ENCODE measurements at regions not wholly inside any gene's neighbourhood (a gene's known extent, or its start where the extent isn't known, plus 50 kb on each side); places are given as distances from the start of the nearest gene placed in this dataset.

- no peak overlapping the region for H2AK5ac ChIP-seq (ENCODE audit: low read length, severe bottlenecking)
- no peaks in the 10 kb centered on the region for H3K79me1 ChIP-seq (replicated peaks; ENCODE audit: low read length, poor library complexity, severe bottlenecking)
- no peaks in the 10 kb centered on the region for H3K27me3 ChIP-seq (ENCODE audit: control insufficient read depth in 1 of 2, insufficient read depth in 1 of 2, low read length in 2 of 2)
- H3K9me3 ChIP-seq (ENCODE audit: control insufficient read depth, low read length), result peaks cover 18% of the 10 kb centered on the region
- no peak overlapping the region for H2BK12ac ChIP-seq (ENCODE audit: low read length in 2 of 2)
- no peak overlapping the region for H3K23ac ChIP-seq (ENCODE audit: low read length in 2 of 2)
- no peak overlapping the region for H4K8ac ChIP-seq (ENCODE audit: low read length)
- no peak overlapping the region for H2AFZ ChIP-seq (ENCODE audit: low read depth, low read length)
- peak overlapping the region; percentile 64 for H3K27ac ChIP-seq (ENCODE audit: low read length, poor library complexity, severe bottlenecking)
- H3K4me1 ChIP-seq (ENCODE audit: control insufficient read depth, insufficient read depth, low read depth, low read length), result peaks cover 3% of the 10 kb centered on the region
- H3K9ac ChIP-seq (ENCODE audit: low read length), result no peak overlapping the region
- WGBS, result no CpG with 5 or more reads among the region's 3 CpGs
- H4K91ac ChIP-seq (ENCODE audit: low read length), result no peak overlapping the region
- H2BK15ac ChIP-seq (ENCODE audit: low read depth, poor library complexity, severe bottlenecking), result no peak overlapping the region
- H3K4ac ChIP-seq (ENCODE audit: low read depth in 1 of 2, low read length in 2 of 2), result no peak overlapping the region
- H2BK5ac ChIP-seq (ENCODE audit: low read depth, low read length, poor library complexity, severe bottlenecking), result no peak overlapping the region
- H2BK120ac ChIP-seq (ENCODE audit: low read depth, low read length), result no peak overlapping the region
- H3K14ac ChIP-seq (ENCODE audit: low read length in 2 of 2), result no peak overlapping the region
- H3K18ac ChIP-seq (ENCODE audit: low read depth in 1 of 2, low read length in 2 of 2), result no peak overlapping the region
- no peak overlapping the region for H3K4me3 ChIP-seq (ENCODE audit: insufficient read depth in 1 of 2, low read depth in 1 of 2, low read length in 2 of 2)
- peak; percentile 79 for DNase-seq
- no peak overlapping the region for H3K4me2 ChIP-seq (ENCODE audit: low read length, poor library complexity, severe bottlenecking)
- H3K36me3 ChIP-seq (ENCODE audit: control insufficient read depth in 1 of 2, insufficient read depth in 2 of 2, low read depth in 1 of 2, low read length in 2 of 2), result no peaks in the 10 kb centered on the region
Observed at GRCh38 chr4:19982556-19982955, 269.1 kb upstream of the SLIT2 start.

DNA sequence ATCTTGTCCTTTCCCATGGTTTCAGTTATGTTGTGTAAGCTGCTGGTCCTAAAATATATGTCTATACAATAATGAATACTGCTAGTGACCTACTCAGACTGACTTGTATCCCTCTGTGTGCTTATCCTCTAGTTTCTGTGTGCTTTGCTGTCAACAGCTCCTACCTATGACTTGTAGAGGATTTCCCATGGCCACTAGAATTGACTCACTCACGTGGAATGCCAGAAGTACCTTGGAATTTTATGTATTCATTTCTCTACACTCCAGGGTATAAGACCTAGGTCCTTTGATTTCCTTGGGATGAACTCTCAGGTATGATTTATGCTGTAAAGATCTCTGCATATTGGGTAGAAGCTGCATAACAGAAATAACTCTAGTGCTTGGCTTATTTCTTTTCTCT is 279.9 kb upstream of the SLIT2 start:
- no peak overlapping the region for H3K4me3 ChIP-seq (ENCODE audit: insufficient read depth in 1 of 2, low read depth in 1 of 2, low read length in 2 of 2)
- no peak overlapping the region for H3K4me2 ChIP-seq (ENCODE audit: low read length, poor library complexity, severe bottlenecking)
- no peak overlapping the region for H2BK12ac ChIP-seq (ENCODE audit: low read length in 2 of 2)
- H2BK120ac ChIP-seq (ENCODE audit: low read depth, low read length), result no peak overlapping the region
- no peak overlapping the region for H3K14ac ChIP-seq (ENCODE audit: low read length in 2 of 2)
- H3K79me1 ChIP-seq (replicated peaks; ENCODE audit: low read length, poor library complexity, severe bottlenecking), result no peaks in the 10 kb centered on the region
- H3K23ac ChIP-seq (ENCODE audit: low read length in 2 of 2), result no peak overlapping the region
- no peak overlapping the region for H3K9ac ChIP-seq (ENCODE audit: low read length)
- H3K4ac ChIP-seq (ENCODE audit: low read depth in 1 of 2, low read length in 2 of 2), result no peak overlapping the region
- no peak for DNase-seq
- no peak overlapping the region for H4K8ac ChIP-seq (ENCODE audit: low read length)
- no peak overlapping the region for H2AK5ac ChIP-seq (ENCODE audit: low read length, severe bottlenecking)
- no peaks in the 10 kb centered on the region for H3K36me3 ChIP-seq (ENCODE audit: control insufficient read depth in 1 of 2, insufficient read depth in 2 of 2, low read depth in 1 of 2, low read length in 2 of 2)
- no peaks in the 10 kb centered on the region for H3K27me3 ChIP-seq (ENCODE audit: control insufficient read depth in 1 of 2, insufficient read depth in 1 of 2, low read length in 2 of 2)
- H3K9me3 ChIP-seq (ENCODE audit: control insufficient read depth, low read length), result no peaks in the 10 kb centered on the region
- no peak overlapping the region for H3K27ac ChIP-seq (ENCODE audit: low read length, poor library complexity, severe bottlenecking)
- H3K18ac ChIP-seq (ENCODE audit: low read depth in 1 of 2, low read length in 2 of 2), result no peak overlapping the region
- H2AFZ ChIP-seq (ENCODE audit: low read depth, low read length), result no peak overlapping the region
- no peak overlapping the region for H2BK5ac ChIP-seq (ENCODE audit: low read depth, low read length, poor library complexity, severe bottlenecking)
- no peak overlapping the region for H2BK15ac ChIP-seq (ENCODE audit: low read depth, poor library complexity, severe bottlenecking)
- H3K4me1 ChIP-seq (ENCODE audit: control insufficient read depth, insufficient read depth, low read depth, low read length), result no peaks in the 10 kb centered on the region
- no peak overlapping the region for H4K91ac ChIP-seq (ENCODE audit: low read length)
- 50% methylated on average over 1 of the region's 1 CpG for WGBS

- Histone ChIP-seq H2BK15ac (ENCODE audit: low read depth, poor library complexity, severe bottlenecking) (no peak overlapping the region), H3K4me3 (ENCODE audit: insufficient read depth in 1 of 2, low read depth in 1 of 2, low read length in 2 of 2) (no peak overlapping the region), H3K4me1 (ENCODE audit: control insufficient read depth, insufficient read depth, low read depth, low read length) (no peaks in the 10 kb centered on the region), H3K79me1 (replicated peaks; ENCODE audit: low read length, poor library complexity, severe bottlenecking) (no peaks in the 10 kb centered on the region), H2AK5ac (ENCODE audit: low read length, severe bottlenecking) (no peak overlapping the region), H3K4me2 (ENCODE audit: low read length, poor library complexity, severe bottlenecking) (no peak overlapping the region), H4K91ac (ENCODE audit: low read length) (no peak overlapping the region), H3K23ac (ENCODE audit: low read length in 2 of 2) (no peak overlapping the region), H2BK120ac (ENCODE audit: low read depth, low read length) (no peak overlapping the region), H2BK5ac (ENCODE audit: low read depth, low read length, poor library complexity, severe bottlenecking) (no peak overlapping the region), H3K9ac (ENCODE audit: low read length) (no peak overlapping the region), H2BK12ac (ENCODE audit: low read length in 2 of 2) (no peak overlapping the region), H4K8ac (ENCODE audit: low read length) (no peak overlapping the region), H2AFZ (ENCODE audit: low read depth, low read length) (no peak overlapping the region), H3K36me3 (ENCODE audit: control insufficient read depth in 1 of 2, insufficient read depth in 2 of 2, low read depth in 1 of 2, low read length in 2 of 2) (no peaks in the 10 kb centered on the region), H3K18ac (ENCODE audit: low read depth in 1 of 2, low read length in 2 of 2) (no peak overlapping the region), H3K4ac (ENCODE audit: low read depth in 1 of 2, low read length in 2 of 2) (no peak overlapping the region), H3K27me3 (ENCODE audit: control insufficient read depth in 1 of 2, insufficient read depth in 1 of 2, low read length in 2 of 2) (no peaks in the 10 kb centered on the region), H3K9me3 (ENCODE audit: control insufficient read depth, low read length) (peaks cover 5% of the 10 kb centered on the region), H3K14ac (ENCODE audit: low read length in 2 of 2) (no peak overlapping the region), H3K27ac (ENCODE audit: low read length, poor library complexity, severe bottlenecking) (no peak overlapping the region)
- WGBS, result 70% methylated on average over 2 of the region's 2 CpGs
- no peak for DNase-seq
Observed at GRCh38 chr4:19969492-19969891, 282.2 kb upstream of the SLIT2 start.

DNA sequence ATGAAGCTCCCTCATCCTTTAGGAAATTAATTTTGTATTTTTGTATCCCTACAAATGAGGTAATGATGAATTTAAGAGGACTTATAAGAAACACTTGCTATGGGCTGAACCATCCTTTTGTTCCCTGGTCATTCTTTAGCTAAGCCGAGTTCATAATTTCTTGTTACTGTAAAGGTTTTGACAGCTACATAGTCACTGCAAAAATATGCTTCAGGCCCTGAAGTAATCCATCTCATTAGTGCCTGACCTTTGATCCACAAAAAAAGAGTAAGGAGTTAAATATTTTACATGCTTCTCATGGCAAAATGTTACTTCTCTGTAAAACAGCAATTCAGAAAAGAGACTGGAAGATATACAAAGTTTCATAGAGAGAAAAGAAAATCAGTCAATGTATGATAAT is 290.6 kb upstream of the SLIT2 start:
- Histone ChIP-seq H3K14ac (ENCODE audit: low read length in 2 of 2) (no peak overlapping the region), H2AFZ (ENCODE audit: low read depth, low read length) (no peak overlapping the region), H2BK5ac (ENCODE audit: low read depth, low read length, poor library complexity, severe bottlenecking) (no peak overlapping the region), H2BK15ac (ENCODE audit: low read depth, poor library complexity, severe bottlenecking) (no peak overlapping the region), H3K27ac (ENCODE audit: low read length, poor library complexity, severe bottlenecking) (no peak overlapping the region), H2BK12ac (ENCODE audit: low read length in 2 of 2) (no peak overlapping the region), H3K4me2 (ENCODE audit: low read length, poor library complexity, severe bottlenecking) (no peak overlapping the region), H3K79me1 (replicated peaks; ENCODE audit: low read length, poor library complexity, severe bottlenecking) (no peaks in the 10 kb centered on the region), H3K9me3 (ENCODE audit: control insufficient read depth, low read length) (peaks cover 5% of the 10 kb centered on the region), H3K9ac (ENCODE audit: low read length) (no peak overlapping the region), H4K91ac (ENCODE audit: low read length) (no peak overlapping the region), H3K36me3 (ENCODE audit: control insufficient read depth in 1 of 2, insufficient read depth in 2 of 2, low read depth in 1 of 2, low read length in 2 of 2) (no peaks in the 10 kb centered on the region), H2AK5ac (ENCODE audit: low read length, severe bottlenecking) (no peak overlapping the region), H3K23ac (ENCODE audit: low read length in 2 of 2) (no peak overlapping the region), H3K4me1 (ENCODE audit: control insufficient read depth, insufficient read depth, low read depth, low read length) (no peaks in the 10 kb centered on the region), H3K27me3 (ENCODE audit: control insufficient read depth in 1 of 2, insufficient read depth in 1 of 2, low read length in 2 of 2) (no peaks in the 10 kb centered on the region), H4K8ac (ENCODE audit: low read length) (no peak overlapping the region), H3K4me3 (ENCODE audit: insufficient read depth in 1 of 2, low read depth in 1 of 2, low read length in 2 of 2) (no peak overlapping the region), H3K18ac (ENCODE audit: low read depth in 1 of 2, low read length in 2 of 2) (no peak overlapping the region), H2BK120ac (ENCODE audit: low read depth, low read length) (no peak overlapping the region), H3K4ac (ENCODE audit: low read depth in 1 of 2, low read length in 2 of 2) (no peak overlapping the region)
- 14% methylated on average over 1 of the region's 1 CpG for WGBS
- peak; percentile 19 for DNase-seq

Data from mesenchymal stem cell (in vitro differentiated cells and primary cell).